Panc1 (cell line): ENCODE measurements at regions not wholly inside any gene's neighbourhood (a gene's known extent, or its start where the extent isn't known, plus 50 kb on each side); places are given as distances from the start of the nearest gene placed in this dataset.

Source experiments
- CTCF ChIP-seq: fragments of 450-650 bp; IDR thresholded peaks from 2 replicates; pipeline ENCODE4 v1.5.1; 2017; ENCODE audit warnings: mild to moderate bottlenecking
- POLR2AphosphoS5 ChIP-seq: IDR thresholded peaks from 2 replicates; pipeline ENCODE4 v1.6.1; 2012; ENCODE audit warnings: mild to moderate bottlenecking, low read depth, low read length, moderate library complexity
- REST ChIP-seq, 2 experiments: IDR thresholded peaks; 2 replicates each; pipeline ENCODE4 v1.6.1; 2011 to 2012; ENCODE audit warnings: low read depth in 2 of 2, control low read depth in 1 of 2, low read length in 1 of 2, mild to moderate bottlenecking in 1 of 2, moderate library complexity in 1 of 2; ENCODE audit not compliant: insufficient read depth in 1 of 2
- SIN3A ChIP-seq: IDR thresholded peaks from 2 replicates; pipeline ENCODE4 v1.6.1; 2012; ENCODE audit warnings: low read depth, mild to moderate bottlenecking, low read length, moderate library complexity, borderline replicate concordance; ENCODE audit not compliant: insufficient read depth
- TCF7L2 ChIP-seq: IDR thresholded peaks from 2 replicates; pipeline ENCODE4 v1.6.1; 2011; ENCODE audit warnings: mild to moderate bottlenecking, low read depth, low read length, inconsistent platforms

GRCh38 chr3:127484601-127485388 is 105.7 kb downstream of the TPRA1 start:
- TF ChIP-seq CTCF, result no peak
- TF ChIP-seq REST (IDR thresholded peaks at IDR 0.05; ENCODE audit: insufficient read depth in 1 of 2, low read depth in 2 of 2, low read length in 1 of 2), result no peak
- no peak for TF ChIP-seq POLR2AphosphoS5
- TF ChIP-seq SIN3A, result no peak
- no peak for TF ChIP-seq TCF7L2
